IMR-90 (cell line): ENCODE measurements at regions not wholly inside any gene's neighbourhood (a gene's known extent, or its start where the extent isn't known, plus 50 kb on each side); places are given as distances from the start of the nearest gene placed in this dataset.

Experiments used
- ATAC-seq: fragments of 200-7000 bp; cut with Tn5 transposase; 2 replicates; pipeline ENCODE4 v1.9.1; 2020; ENCODE audit warnings: low read depth, mild to moderate bottlenecking, moderate library complexity
- BruUV-seq: library from RNA; stranded (reverse); fragments of 400-500 nt; replicated peaks from 2 replicates; lab custom pipeline; 2021; lab: Mats Ljungman, UMichigan
- CTCF ChIA-PET: fragments of 300-600 bp; formaldehyde crosslinking; extraction: SDS; loops from one replicate; lab custom pipeline; 2021; ENCODE audit warnings: antibody characterized with exemption; lab: Yijun Ruan, JAX
- POLR2A ChIA-PET: fragments of 300-600 bp; sonication (Branson Sonifier 250); formaldehyde crosslinking; loops from one replicate; lab custom pipeline; 2022; ENCODE audit warnings: antibody characterized with exemption; ENCODE audit not compliant: unreplicated experiment; lab: Charles Lee
- DNase-seq: peaks from one replicate; pipeline ENCODE4 v3.0.0; 2013
- H2AFZ ChIP-seq: replicated peaks from 2 replicates; pipeline ENCODE3; 2013; ENCODE audit warnings: low read length, mild to moderate bottlenecking; ENCODE audit not compliant: poor library complexity
- H2AK5ac ChIP-seq: 2 replicates; pipeline ENCODE4 v1.6.1; 2013; ENCODE audit warnings: low read depth, low read length, inconsistent platforms
- H2AK9ac ChIP-seq: replicated peaks from 2 replicates; pipeline ENCODE3; 2013; ENCODE audit warnings: mild to moderate bottlenecking, low read depth, low read length, moderate library complexity; ENCODE audit not compliant: poor library complexity
- H2BK120ac ChIP-seq: 2 replicates; pipeline ENCODE4 v1.6.1; 2013; ENCODE audit warnings: low read depth, low read length, inconsistent platforms
- H2BK15ac ChIP-seq: 3 replicates; pipeline ENCODE4 v1.6.1; 2013; ENCODE audit warnings: low read depth, low read length, inconsistent platforms
- H2BK20ac ChIP-seq: 2 replicates; pipeline ENCODE4 v1.6.1; 2013; ENCODE audit warnings: low read depth, mild to moderate bottlenecking, inconsistent platforms, low read length, moderate library complexity
- H2BK5ac ChIP-seq: 2 replicates; pipeline ENCODE4 v1.6.1; 2013; ENCODE audit warnings: mild to moderate bottlenecking, low read depth, low read length, inconsistent platforms; ENCODE audit not compliant: poor library complexity, severe bottlenecking
- H3K14ac ChIP-seq: replicated peaks from 2 replicates; pipeline ENCODE4 v1.6.1; 2013; ENCODE audit warnings: low read depth, low read length, inconsistent platforms
- H3K18ac ChIP-seq: 2 replicates; pipeline ENCODE4 v1.6.1; 2013; ENCODE audit warnings: low read depth, low read length, control low read depth
- H3K23ac ChIP-seq: 2 replicates; pipeline ENCODE4 v1.6.1; 2013; ENCODE audit warnings: low read depth, low read length, inconsistent platforms
- H3K27ac ChIP-seq: 2 replicates; pipeline ENCODE4 v1.5.1; 2013; ENCODE audit warnings: mild to moderate bottlenecking, control low read depth, low read length; ENCODE audit not compliant: insufficient read depth
- H3K27me3 ChIP-seq: 2 replicates; pipeline ENCODE4 v1.6.1; 2013; ENCODE audit warnings: low read length; ENCODE audit not compliant: control insufficient read depth, insufficient read depth
- H3K36me3 ChIP-seq: 2 replicates; pipeline ENCODE4 v1.6.1; 2013; ENCODE audit warnings: low read length, mixed read lengths; ENCODE audit not compliant: control insufficient read depth, insufficient read depth
- H3K4ac ChIP-seq: 2 replicates; pipeline ENCODE4 v1.6.1; 2013; ENCODE audit warnings: low read depth, low read length, inconsistent platforms
- H3K4me1 ChIP-seq: 2 replicates; pipeline ENCODE4 v1.6.1; 2013; ENCODE audit warnings: low read length, mixed read lengths; ENCODE audit not compliant: control insufficient read depth, insufficient read depth
- H3K4me2 ChIP-seq: 2 replicates; pipeline ENCODE4 v1.6.1; 2013; ENCODE audit warnings: low read depth, mild to moderate bottlenecking, control low read depth, low read length, moderate library complexity
- H3K4me3 ChIP-seq: 2 replicates; pipeline ENCODE4 v1.5.1; 2013; ENCODE audit warnings: low read depth, mild to moderate bottlenecking, control low read depth, low read length, moderate library complexity; ENCODE audit not compliant: insufficient read depth
- H3K56ac ChIP-seq: 2 replicates; pipeline ENCODE4 v1.6.1; 2013; ENCODE audit warnings: low read length, inconsistent platforms; ENCODE audit not compliant: insufficient read depth; ENCODE audit errors: extremely low read depth
- H3K79me1 ChIP-seq, 2 experiments: 2 replicates each; pipeline ENCODE4 v1.6.1; 2013; ENCODE audit warnings: low read length in 2 of 2, inconsistent platforms in 1 of 2, low read depth in 1 of 2
- H3K9ac ChIP-seq: 2 replicates; pipeline ENCODE4 v1.6.1; 2013; ENCODE audit warnings: low read depth, low read length, control low read depth
- H3K9me1 ChIP-seq: 2 replicates; pipeline ENCODE4 v1.6.1; 2013; ENCODE audit warnings: low read length, inconsistent platforms; ENCODE audit not compliant: insufficient read depth
- H3K9me3 ChIP-seq: 2 replicates; pipeline ENCODE4 v1.6.1; 2013; ENCODE audit warnings: low read length; ENCODE audit not compliant: control insufficient read depth, insufficient read depth
- H4K20me1 ChIP-seq: 2 replicates; pipeline ENCODE4 v1.6.1; 2013; ENCODE audit warnings: low read length, inconsistent platforms; ENCODE audit not compliant: insufficient read depth
- H4K5ac ChIP-seq: 2 replicates; pipeline ENCODE4 v1.6.1; 2013; ENCODE audit warnings: mild to moderate bottlenecking, low read depth, low read length, control low read depth
- H4K8ac ChIP-seq, 2 experiments: 2 replicates each; pipeline ENCODE4 v1.6.1; 2013; ENCODE audit warnings: low read depth in 2 of 2, low read length in 2 of 2, control low read depth in 1 of 2, inconsistent platforms in 1 of 2
- H4K91ac ChIP-seq: 2 replicates; pipeline ENCODE4 v1.6.1; 2013; ENCODE audit warnings: low read depth, low read length, inconsistent platforms; ENCODE audit not compliant: insufficient read depth
- BHLHE40 ChIP-seq: fragments of 150-350 bp; IDR thresholded peaks from 2 replicates; pipeline ENCODE4 v1.6.1; 2016; ENCODE audit warnings: mild to moderate bottlenecking, low read depth, low read length
- CEBPB ChIP-seq: IDR thresholded peaks from 2 replicates; pipeline ENCODE4 v1.6.1; 2012; ENCODE audit warnings: low read depth, low read length, improper control_type of control experiment
- CTCF ChIP-seq: conservative IDR thresholded peaks from 2 replicates; pipeline ENCODE4 v1.5.1; 2012; ENCODE audit warnings: mild to moderate bottlenecking, low read depth, low read length, improper control_type of control experiment
- FOS ChIP-seq: fragments of 150-350 bp; IDR thresholded peaks from 2 replicates; pipeline ENCODE4 v1.6.1; 2016; ENCODE audit warnings: low read depth, low read length
- MAFK ChIP-seq: IDR thresholded peaks from 2 replicates; pipeline ENCODE4 v1.6.1; 2012; ENCODE audit warnings: low read depth, low read length, improper control_type of control experiment
- MAZ ChIP-seq: IDR thresholded peaks from 2 replicates; pipeline ENCODE4 v1.6.1; 2012; ENCODE audit warnings: low read depth, mild to moderate bottlenecking, low read length, improper control_type of control experiment, moderate library complexity, borderline replicate concordance
- MXI1 ChIP-seq: IDR thresholded peaks from 2 replicates; pipeline ENCODE4 v1.6.1; 2012; ENCODE audit warnings: low read depth, mild to moderate bottlenecking, low read length, moderate library complexity, borderline replicate concordance
- NFE2L2 ChIP-seq: fragments of 150-350 bp; IDR thresholded peaks from 2 replicates; pipeline ENCODE4 v1.6.1; 2016; ENCODE audit warnings: low read depth, mild to moderate bottlenecking, low read length
- POLR2A ChIP-seq: IDR thresholded peaks from 2 replicates; pipeline ENCODE4 v1.6.1; 2012; ENCODE audit warnings: mild to moderate bottlenecking, low read depth, low read length
- RAD21 ChIP-seq: IDR thresholded peaks from 2 replicates; pipeline ENCODE4 v1.6.1; 2012; ENCODE audit warnings: low read length, improper control_type of control experiment
- RCOR1 ChIP-seq: IDR thresholded peaks from 2 replicates; pipeline ENCODE4 v1.6.1; 2012; ENCODE audit warnings: mild to moderate bottlenecking, low read length, improper control_type of control experiment; ENCODE audit not compliant: insufficient replicate concordance
- RFX5 ChIP-seq: IDR thresholded peaks from 2 replicates; pipeline ENCODE4 v1.8.0; 2012; ENCODE audit warnings: low read depth, mild to moderate bottlenecking, low read length, moderate library complexity
- SMC3 ChIP-seq: fragments of 150-350 bp; IDR thresholded peaks from 2 replicates; pipeline ENCODE4 v1.6.1; 2016; ENCODE audit warnings: low read depth, mild to moderate bottlenecking, antibody characterized with exemption, low read length, moderate library complexity
- USF2 ChIP-seq: fragments of 150-350 bp; IDR thresholded peaks from 2 replicates; pipeline ENCODE4 v1.6.1; 2017; ENCODE audit warnings: mild to moderate bottlenecking, antibody characterized with exemption, low read length, low read depth
- WGBS, 2 experiments: methylation state at CpG; one replicate each; pipeline versions ENCODE4 v1.1.5 to v1.1.7; 2013; ENCODE audit warnings: missing lambda C conversion rate in 2 of 2; ENCODE audit not compliant: insufficient read length in 1 of 2; ENCODE audit errors: extremely low coverage in 2 of 2; 5-methylcytosine and 5-hydroxymethylcytosine counted together
- dilution Hi-C: fragments of 300-500 bp; cut with HindIII; formaldehyde crosslinking; loops from one replicate; pipeline ENCODE4 v1.14.3; 2018; ENCODE audit warnings: low sequenced_read_pairs; ENCODE audit not compliant: unreplicated experiment
- in situ Hi-C: fragments of 300-500 bp; cut with MboI; formaldehyde crosslinking; loops from 3 replicates; pipeline ENCODE4 v1.14.3; 2019; ENCODE audit warnings: low sequenced_read_pairs, inconsistent platforms, mixed read lengths
- intact Hi-C: fragments of 100-400 bp; cut with micrococcal nuclease; formaldehyde crosslinking; loops from 2 replicates; pipeline ENCODE4 v1.10.0; 2022

DNA sequence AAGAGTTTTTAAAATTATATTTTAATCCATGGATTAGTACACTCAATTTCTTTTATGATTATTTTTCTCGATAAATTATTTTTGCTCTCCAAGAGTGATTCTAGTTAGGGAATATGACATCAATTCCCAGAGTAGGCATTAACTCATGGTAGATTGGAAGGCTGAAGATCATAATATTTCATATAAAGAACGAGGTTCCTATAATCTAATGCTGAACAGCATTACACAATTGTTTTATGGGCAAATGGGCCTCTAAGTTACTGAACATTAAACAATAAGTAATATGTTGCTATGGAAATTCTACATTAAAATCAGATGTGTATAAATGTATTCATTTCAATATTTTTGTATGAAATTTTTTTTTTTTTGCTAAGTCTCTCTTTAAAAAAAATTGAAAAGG lies 140.3 kb downstream of the ZNF608 start:
- dilution Hi-C loops (no loop called here), in situ Hi-C loops (no loop called here), intact Hi-C loops (no loop called here)
- Histone ChIP-seq H3K4me3 (no peak overlapping the region), H3K4ac (no peak overlapping the region), H3K9me3 (no peaks in the 10 kb centered on the region), H3K56ac (no peak overlapping the region), H3K4me2 (no peak overlapping the region), H4K20me1 (no peaks in the 10 kb centered on the region), H3K9me1 (no peaks in the 10 kb centered on the region), H3K23ac (no peak overlapping the region), H2AK9ac (no peak overlapping the region), H3K9ac (no peak overlapping the region), H3K18ac (no peak overlapping the region), H2BK120ac (no peak overlapping the region), H4K8ac (no peak overlapping the region), H2BK5ac (no peak overlapping the region), H3K27ac (no peak overlapping the region), H3K4me1 (peaks cover 4% of the 10 kb centered on the region; the same call in 1 of the 2 replicates), H4K5ac (no peak overlapping the region), H2AK5ac (no peak overlapping the region), H3K27me3 (peaks cover 4% of the 10 kb centered on the region; the same call in 1 of the 2 replicates), H2BK15ac (no peak overlapping the region), H3K79me1 (no peaks in the 10 kb centered on the region), H4K91ac (no peak overlapping the region), H3K36me3 (no peaks in the 10 kb centered on the region), H2BK20ac (no peak overlapping the region), H2AFZ (no peak overlapping the region), H3K14ac (no peak overlapping the region)
- TF ChIP-seq SMC3 (no peak), USF2 (no peak), NFE2L2 (no peak), FOS (no peak), RFX5 (no peak), RCOR1 (no peak), BHLHE40 (no peak), MXI1 (no peak), MAZ (no peak), RAD21 (no peak), CTCF (no peak), MAFK (no peak), CEBPB (no peak), POLR2A (no peak)
- no TSS peak for BruUV-seq
- DNase-seq (no peak), ATAC-seq (no peak)
- no CpG with 5 or more reads among the region's 2 CpGs for WGBS, 2 experiments
- CTCF ChIA-PET, result interaction anchor here (0.5 kb wide), 1 partner anchor 851 kb away, joined by 3 read pairs; no protein-coding TSS in a partner anchor
- POLR2A ChIA-PET, result no interaction called here
